IMR-90 (cell line): ENCODE measurements at regions not wholly inside any gene's neighbourhood (a gene's known extent, or its start where the extent isn't known, plus 50 kb on each side); places are given as distances from the start of the nearest gene placed in this dataset.
A peak's percentile ranks its signal among the peaks of the same experiment; 100 is the strongest.

Experiments used
- ATAC-seq: fragments of 200-7000 bp; cut with Tn5 transposase; 2 replicates; pipeline ENCODE4 v1.9.1; 2020; ENCODE audit warnings: low read depth, mild to moderate bottlenecking, moderate library complexity
- BruUV-seq: library from RNA; stranded (reverse); fragments of 400-500 nt; replicated peaks from 2 replicates; lab custom pipeline; 2021; lab: Mats Ljungman, UMichigan
- CTCF ChIA-PET: fragments of 300-600 bp; formaldehyde crosslinking; extraction: SDS; loops from one replicate; lab custom pipeline; 2021; ENCODE audit warnings: antibody characterized with exemption; lab: Yijun Ruan, JAX
- POLR2A ChIA-PET: fragments of 300-600 bp; sonication (Branson Sonifier 250); formaldehyde crosslinking; loops from one replicate; lab custom pipeline; 2022; ENCODE audit warnings: antibody characterized with exemption; ENCODE audit not compliant: unreplicated experiment; lab: Charles Lee
- DNase-seq: peaks from one replicate; pipeline ENCODE4 v3.0.0; 2013
- H2AFZ ChIP-seq: replicated peaks from 2 replicates; pipeline ENCODE3; 2013; ENCODE audit warnings: low read length, mild to moderate bottlenecking; ENCODE audit not compliant: poor library complexity
- H2AK5ac ChIP-seq: 2 replicates; pipeline ENCODE4 v1.6.1; 2013; ENCODE audit warnings: low read depth, low read length, inconsistent platforms
- H2AK9ac ChIP-seq: replicated peaks from 2 replicates; pipeline ENCODE3; 2013; ENCODE audit warnings: mild to moderate bottlenecking, low read depth, low read length, moderate library complexity; ENCODE audit not compliant: poor library complexity
- H2BK120ac ChIP-seq: 2 replicates; pipeline ENCODE4 v1.6.1; 2013; ENCODE audit warnings: low read depth, low read length, inconsistent platforms
- H2BK15ac ChIP-seq: 3 replicates; pipeline ENCODE4 v1.6.1; 2013; ENCODE audit warnings: low read depth, low read length, inconsistent platforms
- H2BK20ac ChIP-seq: 2 replicates; pipeline ENCODE4 v1.6.1; 2013; ENCODE audit warnings: low read depth, mild to moderate bottlenecking, inconsistent platforms, low read length, moderate library complexity
- H2BK5ac ChIP-seq: 2 replicates; pipeline ENCODE4 v1.6.1; 2013; ENCODE audit warnings: mild to moderate bottlenecking, low read depth, low read length, inconsistent platforms; ENCODE audit not compliant: poor library complexity, severe bottlenecking
- H3K14ac ChIP-seq: replicated peaks from 2 replicates; pipeline ENCODE4 v1.6.1; 2013; ENCODE audit warnings: low read depth, low read length, inconsistent platforms
- H3K18ac ChIP-seq: 2 replicates; pipeline ENCODE4 v1.6.1; 2013; ENCODE audit warnings: low read depth, low read length, control low read depth
- H3K23ac ChIP-seq: 2 replicates; pipeline ENCODE4 v1.6.1; 2013; ENCODE audit warnings: low read depth, low read length, inconsistent platforms
- H3K27ac ChIP-seq: 2 replicates; pipeline ENCODE4 v1.5.1; 2013; ENCODE audit warnings: mild to moderate bottlenecking, control low read depth, low read length; ENCODE audit not compliant: insufficient read depth
- H3K27me3 ChIP-seq: 2 replicates; pipeline ENCODE4 v1.6.1; 2013; ENCODE audit warnings: low read length; ENCODE audit not compliant: control insufficient read depth, insufficient read depth
- H3K36me3 ChIP-seq: 2 replicates; pipeline ENCODE4 v1.6.1; 2013; ENCODE audit warnings: low read length, mixed read lengths; ENCODE audit not compliant: control insufficient read depth, insufficient read depth
- H3K4ac ChIP-seq: 2 replicates; pipeline ENCODE4 v1.6.1; 2013; ENCODE audit warnings: low read depth, low read length, inconsistent platforms
- H3K4me1 ChIP-seq: 2 replicates; pipeline ENCODE4 v1.6.1; 2013; ENCODE audit warnings: low read length, mixed read lengths; ENCODE audit not compliant: control insufficient read depth, insufficient read depth
- H3K4me2 ChIP-seq: 2 replicates; pipeline ENCODE4 v1.6.1; 2013; ENCODE audit warnings: low read depth, mild to moderate bottlenecking, control low read depth, low read length, moderate library complexity
- H3K4me3 ChIP-seq: 2 replicates; pipeline ENCODE4 v1.5.1; 2013; ENCODE audit warnings: low read depth, mild to moderate bottlenecking, control low read depth, low read length, moderate library complexity; ENCODE audit not compliant: insufficient read depth
- H3K56ac ChIP-seq: 2 replicates; pipeline ENCODE4 v1.6.1; 2013; ENCODE audit warnings: low read length, inconsistent platforms; ENCODE audit not compliant: insufficient read depth; ENCODE audit errors: extremely low read depth
- H3K79me1 ChIP-seq, 2 experiments: 2 replicates each; pipeline ENCODE4 v1.6.1; 2013; ENCODE audit warnings: low read length in 2 of 2, inconsistent platforms in 1 of 2, low read depth in 1 of 2
- H3K9ac ChIP-seq: 2 replicates; pipeline ENCODE4 v1.6.1; 2013; ENCODE audit warnings: low read depth, low read length, control low read depth
- H3K9me1 ChIP-seq: 2 replicates; pipeline ENCODE4 v1.6.1; 2013; ENCODE audit warnings: low read length, inconsistent platforms; ENCODE audit not compliant: insufficient read depth
- H3K9me3 ChIP-seq: 2 replicates; pipeline ENCODE4 v1.6.1; 2013; ENCODE audit warnings: low read length; ENCODE audit not compliant: control insufficient read depth, insufficient read depth
- H4K20me1 ChIP-seq: 2 replicates; pipeline ENCODE4 v1.6.1; 2013; ENCODE audit warnings: low read length, inconsistent platforms; ENCODE audit not compliant: insufficient read depth
- H4K5ac ChIP-seq: 2 replicates; pipeline ENCODE4 v1.6.1; 2013; ENCODE audit warnings: mild to moderate bottlenecking, low read depth, low read length, control low read depth
- H4K8ac ChIP-seq, 2 experiments: 2 replicates each; pipeline ENCODE4 v1.6.1; 2013; ENCODE audit warnings: low read depth in 2 of 2, low read length in 2 of 2, control low read depth in 1 of 2, inconsistent platforms in 1 of 2
- H4K91ac ChIP-seq: 2 replicates; pipeline ENCODE4 v1.6.1; 2013; ENCODE audit warnings: low read depth, low read length, inconsistent platforms; ENCODE audit not compliant: insufficient read depth
- BHLHE40 ChIP-seq: fragments of 150-350 bp; IDR thresholded peaks from 2 replicates; pipeline ENCODE4 v1.6.1; 2016; ENCODE audit warnings: mild to moderate bottlenecking, low read depth, low read length
- CHD1 ChIP-seq: IDR thresholded peaks from 2 replicates; pipeline ENCODE4 v1.6.1; 2012; ENCODE audit warnings: low read depth, low read length, improper control_type of control experiment
- RAD21 ChIP-seq: IDR thresholded peaks from 2 replicates; pipeline ENCODE4 v1.6.1; 2012; ENCODE audit warnings: low read length, improper control_type of control experiment
- USF2 ChIP-seq: fragments of 150-350 bp; IDR thresholded peaks from 2 replicates; pipeline ENCODE4 v1.6.1; 2017; ENCODE audit warnings: mild to moderate bottlenecking, antibody characterized with exemption, low read length, low read depth
- WGBS, 2 experiments: methylation state at CpG; one replicate each; pipeline versions ENCODE4 v1.1.5 to v1.1.7; 2013; ENCODE audit warnings: missing lambda C conversion rate in 2 of 2; ENCODE audit not compliant: insufficient read length in 1 of 2; ENCODE audit errors: extremely low coverage in 2 of 2; 5-methylcytosine and 5-hydroxymethylcytosine counted together
- dilution Hi-C: fragments of 300-500 bp; cut with HindIII; formaldehyde crosslinking; loops from one replicate; pipeline ENCODE4 v1.14.3; 2018; ENCODE audit warnings: low sequenced_read_pairs; ENCODE audit not compliant: unreplicated experiment
- in situ Hi-C: fragments of 300-500 bp; cut with MboI; formaldehyde crosslinking; loops from 3 replicates; pipeline ENCODE4 v1.14.3; 2019; ENCODE audit warnings: low sequenced_read_pairs, inconsistent platforms, mixed read lengths
- intact Hi-C: fragments of 100-400 bp; cut with micrococcal nuclease; formaldehyde crosslinking; loops from 2 replicates; pipeline ENCODE4 v1.10.0; 2022

- intact Hi-C loops (no loop called here), dilution Hi-C loops (no loop called here), in situ Hi-C loops (no loop called here)
- 50% methylated on average over 7 of the region's 12 CpGs; no CpG with 5 or more reads in 1 of the 2 experiments for WGBS, 2 experiments
- Histone ChIP-seq H2AK5ac (no peak overlapping the region), H4K91ac (no peak overlapping the region), H2BK120ac (no peak overlapping the region), H3K18ac (no peak overlapping the region), H3K36me3 (no peaks in the 10 kb centered on the region), H2BK15ac (no peak overlapping the region), H3K27me3 (peaks cover 35% of the 10 kb centered on the region; the same call in 1 of the 2 replicates), H4K5ac (no peak overlapping the region), H3K23ac (no peak overlapping the region), H3K56ac (no peak overlapping the region), H2BK20ac (no peak overlapping the region), H3K14ac (no peak overlapping the region), H3K4ac (no peak overlapping the region), H2AFZ (no peak overlapping the region), H2AK9ac (no peak overlapping the region), H2BK5ac (no peak overlapping the region), H4K8ac (no peak overlapping the region), H3K4me1 (no peaks in the 10 kb centered on the region), H3K9ac (no peak overlapping the region), H3K4me3 (no peak overlapping the region), H3K4me2 (no peak overlapping the region), H3K9me3 (no peaks in the 10 kb centered on the region; the same call in 1 of the 2 replicates), H4K20me1 (no peaks in the 10 kb centered on the region), H3K79me1 (no peaks in the 10 kb centered on the region), H3K27ac (no peak overlapping the region), H3K9me1 (no peaks in the 10 kb centered on the region)
- peak; percentile 61 for DNase-seq
- TF ChIP-seq RAD21 (no peak), BHLHE40 (no peak), CHD1 (no peak), USF2 (no peak)
- POLR2A ChIA-PET = no interaction called here
- no peak for ATAC-seq
- BruUV-seq = no TSS peak
- CTCF ChIA-PET = no interaction called here
Observed at GRCh38 chr17:77882481-77883212, 75.9 kb upstream of the TNRC6C start.
